ENCODE measurements at regions not wholly inside any gene's neighbourhood (a gene's known extent, or its start where the extent isn't known, plus 50 kb on each side); places are given as distances from the start of the nearest gene placed in this dataset.

DNA sequence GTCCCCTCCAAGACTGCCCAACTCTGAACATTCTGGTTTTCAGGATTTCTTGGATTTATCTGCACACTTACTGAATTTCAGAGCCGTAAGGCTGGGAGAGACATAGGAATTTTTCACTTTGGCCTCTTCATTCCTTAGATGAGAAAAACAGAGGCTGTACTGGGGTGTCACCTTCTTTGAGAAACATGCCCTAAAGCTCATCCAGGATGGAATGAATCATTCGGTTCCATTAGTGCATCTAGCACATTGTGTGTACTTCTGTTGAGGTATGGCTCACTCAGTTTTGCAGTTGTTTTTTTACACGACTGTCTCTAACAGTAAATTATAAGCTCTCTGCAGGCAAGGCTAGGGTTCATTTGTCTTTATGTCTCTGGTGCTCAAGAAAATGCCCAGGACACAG lies 383.4 kb downstream of the GATA3 start:
- peaks cover 13% of the 10 kb centered on the region for H3K27me3 ChIP-seq
- H3K9me3 ChIP-seq (ENCODE audit: low read depth), result no peaks in the 10 kb centered on the region
- TF ChIP-seq CTCF (IDR thresholded peaks at IDR 0.05; ENCODE audit: low read depth, low read length), result no peak
- DNase-seq (ENCODE audit: low read depth in 1 of 2, low spot score in 1 of 2), result no peak
- no peak overlapping the region for H3K27ac ChIP-seq
- H3K4me3 ChIP-seq, result no peak overlapping the region
- H3K4me1 ChIP-seq (ENCODE audit: low read depth), result peaks cover 3% of the 10 kb centered on the region
- no peaks in the 10 kb centered on the region for H3K36me3 ChIP-seq

GRCh38 chr10:8438603-8439002 lies 384.1 kb downstream of the GATA3 start:
- no peak for DNase-seq (ENCODE audit: low read depth in 1 of 2, low spot score in 1 of 2)
- Histone ChIP-seq H3K4me3 (no peak overlapping the region), H3K9me3 (ENCODE audit: low read depth) (no peaks in the 10 kb centered on the region), H3K27ac (no peak overlapping the region), H3K27me3 (peaks cover 20% of the 10 kb centered on the region), H3K4me1 (ENCODE audit: low read depth) (peaks cover 3% of the 10 kb centered on the region), H3K36me3 (no peaks in the 10 kb centered on the region)
- no peak for TF ChIP-seq CTCF (IDR thresholded peaks at IDR 0.05; ENCODE audit: low read depth, low read length)

DNA sequence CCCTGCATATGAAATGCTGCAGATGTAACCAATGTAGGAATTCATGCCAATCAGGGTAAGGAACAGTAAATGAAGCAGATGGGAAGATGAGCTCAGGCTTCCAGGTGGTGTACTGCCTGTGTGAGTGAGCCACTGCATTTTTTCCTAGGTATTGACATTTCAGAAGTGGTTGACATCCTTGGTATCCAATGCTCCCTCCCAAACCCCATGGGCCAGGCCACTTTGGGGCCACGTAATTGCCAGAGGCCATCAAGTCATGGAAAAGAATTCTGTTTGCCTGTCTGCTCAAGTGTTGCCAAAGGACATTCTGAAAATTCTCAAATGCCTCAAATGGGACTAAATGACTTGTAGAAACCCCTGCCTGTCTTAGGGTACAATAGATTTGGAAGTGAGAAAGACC lies 384.6 kb downstream of the GATA3 start:
- DNase-seq (ENCODE audit: low read depth in 1 of 2, low spot score in 1 of 2), result no peak
- H3K4me1 ChIP-seq (ENCODE audit: low read depth), result peaks cover 3% of the 10 kb centered on the region

GRCh38 chr10:8444630-8445029 lies 390.1 kb downstream of the GATA3 start:
- no peak overlapping the region for H3K27ac ChIP-seq
- peak; percentile 49 for TF ChIP-seq CTCF (IDR thresholded peaks at IDR 0.05; ENCODE audit: low read depth, low read length)
- peak; percentile 54 to 64 for DNase-seq (ENCODE audit: low read depth in 1 of 2, low spot score in 1 of 2)

More for the DNA sequence above, 384.6 kb downstream of the GATA3 start:
- no peaks in the 10 kb centered on the region for H3K9me3 ChIP-seq (ENCODE audit: low read depth)
- peaks cover 24% of the 10 kb centered on the region for H3K27me3 ChIP-seq
- no peak overlapping the region for H3K27ac ChIP-seq
- H3K36me3 ChIP-seq, result no peaks in the 10 kb centered on the region
- no peak for TF ChIP-seq CTCF (IDR thresholded peaks at IDR 0.05; ENCODE audit: low read depth, low read length)
- no peak overlapping the region for H3K4me3 ChIP-seq

GRCh38 chr10:8445353-8445752 lies 390.9 kb downstream of the GATA3 start:
- DNase-seq (ENCODE audit: low read depth in 1 of 2, low spot score in 1 of 2), result no peak
- Histone ChIP-seq H3K36me3 (no peaks in the 10 kb centered on the region), H3K4me1 (ENCODE audit: low read depth) (no peaks in the 10 kb centered on the region), H3K27ac (no peak overlapping the region), H3K4me3 (no peak overlapping the region), H3K27me3 (peaks cover 25% of the 10 kb centered on the region), H3K9me3 (ENCODE audit: low read depth) (no peaks in the 10 kb centered on the region)
- no peak for TF ChIP-seq CTCF (IDR thresholded peaks at IDR 0.05; ENCODE audit: low read depth, low read length)

More at GRCh38 chr10:8444630-8445029, 390.1 kb downstream of the GATA3 start:
- H3K4me3 ChIP-seq, result no peak overlapping the region
- H3K27me3 ChIP-seq, result peaks cover 29% of the 10 kb centered on the region
- H3K36me3 ChIP-seq, result no peaks in the 10 kb centered on the region
- no peaks in the 10 kb centered on the region for H3K4me1 ChIP-seq (ENCODE audit: low read depth)
- H3K9me3 ChIP-seq (ENCODE audit: low read depth), result no peaks in the 10 kb centered on the region

GRCh38 chr10:8449909-8450308 lies 395.4 kb downstream of the GATA3 start:
- DNase-seq (ENCODE audit: low read depth in 1 of 2, low spot score in 1 of 2), result no peak
- Histone ChIP-seq H3K4me1 (ENCODE audit: low read depth) (no peaks in the 10 kb centered on the region), H3K4me3 (no peak overlapping the region), H3K36me3 (no peaks in the 10 kb centered on the region), H3K9me3 (ENCODE audit: low read depth) (no peaks in the 10 kb centered on the region), H3K27me3 (no peaks in the 10 kb centered on the region), H3K27ac (no peak overlapping the region)
- TF ChIP-seq CTCF (IDR thresholded peaks at IDR 0.05; ENCODE audit: low read depth, low read length), result no peak
